ENCODE measurements at regions not wholly inside any gene's neighbourhood (a gene's known extent, or its start where the extent isn't known, plus 50 kb on each side); places are given as distances from the start of the nearest gene placed in this dataset.

- DNase-seq (ENCODE audit: low read depth in 2 of 2) = no peak
- TF ChIP-seq CTCF (IDR thresholded peaks at IDR 0.05; ENCODE audit: low read depth, low read length) = no peak
- H3K4me3 ChIP-seq (replicated peaks in 1 of 2; ENCODE audit: low read depth in 2 of 2, low read length in 2 of 2) = no peak overlapping the region
Measured at GRCh38 chr2:235206980-235207579, 255.3 kb downstream of the SH3BP4 start.

- H3K4me3 ChIP-seq (replicated peaks in 1 of 2; ENCODE audit: low read depth in 2 of 2, low read length in 2 of 2) = no peak overlapping the region
- TF ChIP-seq CTCF (IDR thresholded peaks at IDR 0.05; ENCODE audit: low read depth, low read length) = no peak
- DNase-seq (ENCODE audit: low read depth in 2 of 2) = no peak
Measured at GRCh38 chr2:235211056-235211455, 259.2 kb downstream of the SH3BP4 start.

GRCh38 chr2:235212501-235213158, 260.8 kb downstream of the SH3BP4 start:
- no peak for TF ChIP-seq CTCF (IDR thresholded peaks at IDR 0.05; ENCODE audit: low read depth, low read length)
- no peak overlapping the region for H3K4me3 ChIP-seq (replicated peaks in 1 of 2; ENCODE audit: low read depth in 2 of 2, low read length in 2 of 2)
- DNase-seq (ENCODE audit: low read depth in 2 of 2) = no peak

- no peak overlapping the region for H3K4me3 ChIP-seq (replicated peaks in 1 of 2; ENCODE audit: low read depth in 2 of 2, low read length in 2 of 2)
- no peak for TF ChIP-seq CTCF (IDR thresholded peaks at IDR 0.05; ENCODE audit: low read depth, low read length)
- DNase-seq (ENCODE audit: low read depth in 2 of 2) = no peak
Measured at GRCh38 chr2:235215248-235215647, 263.4 kb downstream of the SH3BP4 start.

GRCh38 chr2:235216901-235217300, 265.1 kb downstream of the SH3BP4 start:
- peak in 1 of 2 donors; percentile 39 for DNase-seq (ENCODE audit: low read depth in 2 of 2)
- no peak overlapping the region for H3K4me3 ChIP-seq (replicated peaks in 1 of 2; ENCODE audit: low read depth in 2 of 2, low read length in 2 of 2)
- no peak for TF ChIP-seq CTCF (IDR thresholded peaks at IDR 0.05; ENCODE audit: low read depth, low read length)

GRCh38 chr2:235217846-235218245, 266.0 kb downstream of the SH3BP4 start:
- no peak for TF ChIP-seq CTCF (IDR thresholded peaks at IDR 0.05; ENCODE audit: low read depth, low read length)
- no peak overlapping the region for H3K4me3 ChIP-seq (replicated peaks in 1 of 2; ENCODE audit: low read depth in 2 of 2, low read length in 2 of 2)
- peak; percentile 15 to 42 for DNase-seq (ENCODE audit: low read depth in 2 of 2)

Measured in cardiac fibroblast (primary cell).